GM12892 (cell line): ENCODE measurements at regions not wholly inside any gene's neighbourhood (a gene's known extent, or its start where the extent isn't known, plus 50 kb on each side); places are given as distances from the start of the nearest gene placed in this dataset.
"Not testable (repeated sequence)": the region's sequence is repeated elsewhere in the genome, so short reads cannot be mapped to it uniquely, and the experiment has no call there.

ENCODE experiments used
- POLR2A ChIP-seq: IDR thresholded peaks from 2 replicates; pipeline ENCODE4 v1.6.1; 2011; ENCODE audit warnings: low read depth, low read length, control low read depth
- TAF1 ChIP-seq: IDR thresholded peaks from 2 replicates; pipeline ENCODE4 v1.6.1; 2011; ENCODE audit warnings: low read depth, mild to moderate bottlenecking, control low read depth, low read length, borderline replicate concordance

- not testable (repeated sequence) for TF ChIP-seq POLR2A, TAF1
These were observed 143.8 kb downstream of the PCSK1 start for GRCh38 chr5:96289287-96289686.
